ENCODE measurements at regions not wholly inside any gene's neighbourhood (a gene's known extent, or its start where the extent isn't known, plus 50 kb on each side); places are given as distances from the start of the nearest gene placed in this dataset.
"Not testable (repeated sequence)": the region's sequence is repeated elsewhere in the genome, so short reads cannot be mapped to it uniquely, and the experiment has no call there.

GRCh38 chr1:219412772-219413171, 200.1 kb downstream of the ZC3H11B start:
- no peak for DNase-seq (ENCODE audit: low read depth, low spot score)
- H3K27ac ChIP-seq: no peak overlapping the region

DNA sequence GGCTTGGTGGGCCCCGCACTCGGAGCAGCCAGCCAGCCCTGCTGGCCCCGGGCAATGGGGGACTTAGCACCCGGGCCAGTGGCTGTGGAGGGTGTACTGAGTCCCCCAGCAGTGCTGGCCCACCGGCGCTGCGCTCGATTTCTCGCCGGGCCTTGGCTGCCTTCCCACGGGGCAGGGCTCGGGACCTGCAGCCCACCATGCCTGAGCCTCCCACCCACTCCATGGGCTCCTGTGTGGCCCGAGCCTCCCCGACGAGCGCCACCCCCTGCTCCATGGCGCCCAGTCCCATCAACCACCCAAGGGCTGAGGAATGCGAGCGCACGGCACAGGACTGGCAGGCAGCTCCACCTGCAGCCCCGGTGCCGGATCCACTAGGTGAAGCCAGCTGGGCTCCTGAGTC, 202.2 kb downstream of the ZC3H11B start:
- DNase-seq (ENCODE audit: low read depth, low spot score); H3K27ac ChIP-seq: not testable (repeated sequence)

GRCh38 chr1:219405531-219406331, 207.2 kb downstream of the ZC3H11B start:
- no peak for DNase-seq (ENCODE audit: low read depth, low spot score)
- no peak overlapping the region for H3K27ac ChIP-seq

GRCh38 chr1:219404629-219405028, 208.3 kb downstream of the ZC3H11B start:
- H3K27ac ChIP-seq: no peak overlapping the region
- DNase-seq (ENCODE audit: low read depth, low spot score): no peak

DNA sequence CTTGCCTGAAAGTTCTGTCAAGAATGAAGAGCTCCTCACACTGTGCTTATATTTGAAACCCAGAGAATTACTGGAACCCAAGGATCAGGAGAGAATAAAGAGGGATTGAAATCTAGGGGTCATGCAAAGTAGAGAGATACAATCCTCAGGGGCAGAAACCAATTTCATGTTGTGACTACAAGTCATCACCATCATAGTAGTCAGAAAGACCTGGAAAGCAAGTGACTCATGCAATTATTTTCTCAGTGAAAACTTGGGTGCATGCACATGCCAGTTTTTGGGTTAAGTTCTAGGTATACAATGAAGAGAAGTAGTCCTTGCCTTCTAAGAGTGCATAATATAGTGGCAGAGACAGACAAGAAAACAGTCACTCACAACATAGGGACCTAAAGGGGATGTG, 210.0 kb downstream of the ZC3H11B start:
- no peak for DNase-seq (ENCODE audit: low read depth, low spot score)
- no peak overlapping the region for H3K27ac ChIP-seq

DNA sequence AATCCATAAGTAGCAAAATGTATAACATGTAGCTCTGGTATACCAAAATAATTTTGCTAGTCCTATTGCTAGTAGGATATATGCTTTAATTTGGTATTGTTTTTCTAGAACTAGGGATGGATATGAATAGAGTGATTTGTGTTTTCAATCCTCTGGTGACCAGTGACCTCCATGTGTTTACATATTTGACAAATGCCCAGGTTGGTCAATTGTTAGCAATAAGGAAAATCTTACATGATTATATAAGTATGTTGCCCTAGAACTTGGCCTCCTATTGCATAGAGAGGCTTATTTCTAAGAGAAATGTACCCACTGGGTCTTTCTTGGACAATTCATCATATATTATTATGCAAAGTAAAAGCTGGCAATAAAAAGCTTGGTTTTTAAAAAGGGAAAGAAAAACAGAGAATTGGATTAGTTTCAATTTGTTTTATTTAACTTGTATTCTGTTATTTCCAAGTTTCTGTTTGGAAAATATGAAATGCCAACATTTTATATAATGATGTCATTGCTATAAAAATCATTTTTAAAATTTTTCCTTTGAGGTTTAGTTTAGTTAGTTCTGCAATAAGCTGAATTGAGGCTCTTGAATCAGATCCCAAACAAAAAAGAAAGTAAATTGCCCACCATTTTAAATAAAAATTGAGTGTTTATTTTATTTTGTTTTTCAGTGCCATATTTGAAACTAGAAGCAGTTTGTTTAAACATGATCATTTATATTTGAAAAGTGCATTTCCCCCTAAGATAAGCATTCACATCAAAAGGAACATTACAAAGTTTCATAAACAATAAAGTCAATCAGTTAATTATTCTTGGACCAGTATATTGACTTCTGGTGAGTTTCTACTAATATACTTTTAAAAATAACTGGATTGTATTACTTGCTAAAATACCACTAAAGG, 210.9 kb downstream of the ZC3H11B start:
- no peak overlapping the region for H3K27ac ChIP-seq
- no peak for DNase-seq (ENCODE audit: low read depth, low spot score)

GRCh38 chr1:219399446-219399845, 213.5 kb downstream of the ZC3H11B start:
- no peak for DNase-seq (ENCODE audit: low read depth, low spot score)
- H3K27ac ChIP-seq: no peak overlapping the region

DNA sequence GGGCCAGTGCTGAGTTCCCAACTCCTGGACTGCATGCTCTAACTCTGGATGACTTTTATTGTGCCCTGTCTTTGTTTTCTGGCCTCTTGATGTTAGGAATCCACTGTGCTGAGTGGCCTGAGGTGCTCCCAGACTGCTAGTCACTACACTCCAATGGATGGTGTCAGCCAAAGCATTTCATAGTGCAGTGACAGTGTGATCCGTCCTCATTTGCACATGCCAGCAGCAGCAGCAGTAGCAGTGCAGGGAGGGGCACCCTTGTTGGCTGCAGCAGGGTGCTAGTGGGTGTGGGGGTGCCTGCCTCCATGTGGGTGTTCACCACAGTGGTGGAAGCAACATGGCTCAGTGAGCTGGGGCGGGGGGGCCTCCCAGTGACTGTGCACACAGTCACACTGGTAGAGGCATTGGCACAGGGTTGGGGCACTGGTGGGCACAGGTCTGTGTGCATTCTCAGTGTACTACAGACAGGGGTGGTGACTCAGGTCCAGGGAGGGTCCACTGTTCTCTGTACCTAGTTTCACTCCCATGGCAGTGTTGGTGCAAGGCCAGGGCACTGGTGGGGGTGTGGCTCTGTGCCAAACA, 214.0 kb downstream of the ZC3H11B start:
- H3K27ac ChIP-seq: no peak overlapping the region
- no peak for DNase-seq (ENCODE audit: low read depth, low spot score)

DNA sequence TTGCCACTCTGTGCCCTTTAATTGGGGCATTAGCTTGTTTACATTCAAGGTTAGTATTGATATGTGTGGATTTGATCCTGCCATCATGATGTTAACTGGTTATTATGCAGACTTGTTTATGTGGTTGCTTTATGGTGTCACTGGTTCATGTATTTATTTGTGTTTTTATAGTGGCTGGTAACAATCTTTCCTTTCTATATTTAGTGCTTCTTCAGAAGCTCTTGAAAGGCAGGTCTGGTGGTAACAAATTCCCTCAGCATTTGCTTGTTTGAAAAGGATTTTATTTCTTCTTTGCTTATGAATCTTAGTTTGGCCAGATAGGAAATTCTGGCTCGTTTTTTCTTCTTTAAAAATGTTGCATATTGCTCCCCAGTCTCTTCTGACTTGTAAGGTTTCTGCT, 215.4 kb downstream of the ZC3H11B start:
- no peak overlapping the region for H3K27ac ChIP-seq

GRCh38 chr1:219391297-219391696, 217.6 kb downstream of the LYPLAL1 start:
- DNase-seq (ENCODE audit: low read depth, low spot score): no peak
- no peak overlapping the region for H3K27ac ChIP-seq

More for the DNA sequence above, 215.4 kb downstream of the ZC3H11B start:
- DNase-seq (ENCODE audit: low read depth, low spot score): no peak

- H3K27ac ChIP-seq: no peak overlapping the region
- no peak for DNase-seq (ENCODE audit: low read depth, low spot score)
These were observed 213.5 kb downstream of the LYPLAL1 start for GRCh38 chr1:219387211-219387610.

- DNase-seq (ENCODE audit: low read depth, low spot score): no peak
- no peak overlapping the region for H3K27ac ChIP-seq
These were observed 212.2 kb downstream of the LYPLAL1 start for GRCh38 chr1:219385787-219386427.

- H3K27ac ChIP-seq: no peak overlapping the region
- DNase-seq (ENCODE audit: low read depth, low spot score): no peak
These were observed 209.6 kb downstream of the LYPLAL1 start for GRCh38 chr1:219383281-219383680.

DNA sequence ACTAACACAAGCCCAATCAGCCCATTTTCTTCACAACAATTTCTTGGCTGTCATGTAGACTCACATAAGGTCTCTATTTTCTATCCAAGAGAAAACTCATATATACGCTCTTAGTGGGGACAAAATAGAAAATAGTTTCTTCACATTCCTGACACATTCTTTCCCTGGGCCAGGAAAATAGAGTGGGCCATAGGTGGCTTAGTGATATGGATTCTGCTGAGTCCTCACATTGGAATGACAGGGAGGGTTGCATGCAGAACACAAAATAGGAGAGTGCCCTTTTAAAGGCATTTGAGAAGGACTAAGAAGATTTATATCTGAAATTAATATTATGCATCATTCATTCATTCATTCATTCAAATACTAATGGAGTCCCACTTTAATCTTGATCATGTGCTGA, 207.7 kb downstream of the LYPLAL1 start:
- H3K27ac ChIP-seq: no peak overlapping the region

DNA sequence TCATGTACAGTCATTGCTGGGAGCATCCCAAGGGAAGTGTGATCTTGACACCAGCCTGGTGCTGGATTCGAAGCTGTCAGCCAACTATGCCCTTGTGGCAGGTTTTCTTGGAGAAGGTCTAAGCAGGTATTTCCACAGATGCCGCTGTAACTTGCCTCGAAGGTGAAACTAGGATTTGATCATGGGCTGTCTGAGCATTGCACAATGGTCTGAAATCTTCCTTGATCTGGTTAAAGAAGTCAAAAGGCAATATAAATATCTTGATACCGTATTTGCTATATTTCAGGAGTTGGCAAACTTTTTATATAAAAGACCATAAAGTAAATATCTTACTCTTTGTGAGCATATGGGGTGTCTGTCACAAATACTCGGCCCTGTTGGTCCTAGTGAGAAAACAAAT, 206.8 kb downstream of the LYPLAL1 start:
- no peak overlapping the region for H3K27ac ChIP-seq
- no peak for DNase-seq (ENCODE audit: low read depth, low spot score)

More for the DNA sequence above, 207.7 kb downstream of the LYPLAL1 start:
- no peak for DNase-seq (ENCODE audit: low read depth, low spot score)

DNA sequence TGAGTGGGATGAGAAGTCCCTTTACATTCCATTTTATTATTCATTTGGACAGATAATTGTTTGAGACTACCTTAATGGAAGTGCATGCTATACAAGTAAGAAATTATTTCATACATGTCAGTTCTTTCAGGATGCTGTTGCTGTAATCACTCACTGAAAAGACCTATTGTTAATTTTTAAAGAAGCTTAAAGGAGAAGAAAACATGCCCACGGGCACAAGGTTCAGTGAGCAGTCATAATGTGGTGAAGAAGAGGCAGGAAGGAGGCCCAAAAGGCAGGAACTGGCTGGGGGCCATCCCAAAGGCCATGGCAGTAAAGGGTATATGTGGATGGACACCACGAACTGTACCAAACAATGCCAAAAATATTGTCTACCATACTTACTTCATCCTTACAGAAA, 206.0 kb downstream of the LYPLAL1 start:
- no peak for DNase-seq (ENCODE audit: low read depth, low spot score)
- no peak overlapping the region for H3K27ac ChIP-seq

DNA sequence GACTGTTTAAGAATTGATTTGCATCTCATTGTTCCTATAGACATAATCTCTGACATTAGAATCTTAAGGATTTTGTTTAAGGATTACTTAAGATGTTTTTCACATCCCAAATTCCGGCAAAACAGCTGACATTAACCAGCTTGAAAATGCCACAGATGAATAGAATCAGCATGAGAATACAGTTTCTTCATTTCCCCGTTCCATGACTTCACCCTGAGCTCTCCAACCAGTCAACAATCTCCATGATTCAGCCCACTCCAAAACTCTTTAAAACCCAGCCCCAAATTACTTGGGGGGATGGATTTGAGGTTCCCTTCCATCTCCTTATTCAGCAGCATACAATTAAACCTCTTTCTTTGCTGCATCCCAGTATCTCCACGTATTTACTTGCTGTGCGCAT, 201.0 kb downstream of the LYPLAL1 start:
- H3K27ac ChIP-seq: no peak overlapping the region
- DNase-seq (ENCODE audit: low read depth, low spot score): no peak

DNA sequence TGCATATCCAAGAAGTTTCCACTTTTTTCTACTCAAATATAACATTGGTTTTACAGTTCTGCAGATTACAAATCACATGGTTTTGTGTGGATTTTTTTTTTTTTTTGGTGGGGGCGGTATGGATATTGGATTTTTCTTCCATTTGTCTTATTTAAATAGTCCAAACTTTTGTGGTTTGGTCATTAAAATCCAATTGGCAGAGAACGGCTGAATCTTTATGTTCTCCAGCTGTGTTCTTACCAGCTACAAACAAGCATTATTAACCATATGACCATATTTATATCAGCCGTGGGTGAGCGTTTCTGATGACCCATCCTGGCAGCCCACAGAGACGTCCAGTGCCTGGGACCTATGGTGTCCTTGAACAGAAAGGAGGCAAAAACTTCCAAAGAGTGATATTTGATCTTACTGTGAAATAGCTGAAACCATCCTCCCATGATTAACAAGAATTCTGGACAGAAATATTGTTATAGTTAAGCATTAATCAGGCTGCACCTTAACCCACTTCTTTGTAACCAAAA, 200.4 kb downstream of the LYPLAL1 start:
- H3K27ac ChIP-seq: no peak overlapping the region
- DNase-seq (ENCODE audit: low read depth, low spot score): no peak

- H3K27ac ChIP-seq: no peak overlapping the region
- DNase-seq (ENCODE audit: low read depth, low spot score): no peak
These were observed 199.9 kb downstream of the LYPLAL1 start for GRCh38 chr1:219373616-219373935.

GRCh38 chr1:219372916-219373615, 199.4 kb downstream of the LYPLAL1 start:
- no peak for DNase-seq (ENCODE audit: low read depth, low spot score)
- no peak overlapping the region for H3K27ac ChIP-seq

Data from epithelial cell of prostate (primary cell).